GM20000 (cell line): ENCODE measurements at regions not wholly inside any gene's neighbourhood (a gene's known extent, or its start where the extent isn't known, plus 50 kb on each side); places are given as distances from the start of the nearest gene placed in this dataset.

Experiments used
- DNase-seq: peaks from one replicate; pipeline ENCODE4 v3.0.0; 2012; ENCODE audit warnings: low spot score
- CTCF ChIP-seq: IDR thresholded peaks from 2 replicates; pipeline ENCODE4 v1.5.1; 2012; ENCODE audit warnings: mild to moderate bottlenecking, control low read depth; ENCODE audit errors: extremely low read depth, missing control alignments

GRCh38 chr11:100459811-100460210, 227.3 kb upstream of the ARHGAP42 start:
- no peak for TF ChIP-seq CTCF
- no peak for DNase-seq

GRCh38 chr11:100460426-100460825, 226.7 kb upstream of the ARHGAP42 start:
- TF ChIP-seq CTCF = no peak
- no peak for DNase-seq

- no peak for TF ChIP-seq CTCF
- DNase-seq = peak; percentile 17
Measured at GRCh38 chr11:100467821-100468508, 219.1 kb upstream of the ARHGAP42 start.

GRCh38 chr11:100469835-100470234, 217.3 kb upstream of the ARHGAP42 start:
- no peak for DNase-seq
- TF ChIP-seq CTCF = no peak

- no peak for DNase-seq
- TF ChIP-seq CTCF = no peak
Measured at GRCh38 chr11:100472727-100473389, 214.2 kb upstream of the ARHGAP42 start.

GRCh38 chr11:100473390-100473740, 213.7 kb upstream of the ARHGAP42 start:
- no peak for DNase-seq
- no peak for TF ChIP-seq CTCF

GRCh38 chr11:100484948-100485347, 202.1 kb upstream of the ARHGAP42 start:
- DNase-seq = no peak
- TF ChIP-seq CTCF = no peak
